Right lung (tissue), 2 donors: ENCODE measurements at regions not wholly inside any gene's neighbourhood (a gene's known extent, or its start where the extent isn't known, plus 50 kb on each side); places are given as distances from the start of the nearest gene placed in this dataset.
"Not testable (repeated sequence)": the region's sequence is repeated elsewhere in the genome, so short reads cannot be mapped to it uniquely, and the experiment has no call there.

ENCODE experiments used
- DNase-seq, 2 donors: peaks; one replicate each; pipeline ENCODE4 v3.0.0-alpha.2; 2013

DNA sequence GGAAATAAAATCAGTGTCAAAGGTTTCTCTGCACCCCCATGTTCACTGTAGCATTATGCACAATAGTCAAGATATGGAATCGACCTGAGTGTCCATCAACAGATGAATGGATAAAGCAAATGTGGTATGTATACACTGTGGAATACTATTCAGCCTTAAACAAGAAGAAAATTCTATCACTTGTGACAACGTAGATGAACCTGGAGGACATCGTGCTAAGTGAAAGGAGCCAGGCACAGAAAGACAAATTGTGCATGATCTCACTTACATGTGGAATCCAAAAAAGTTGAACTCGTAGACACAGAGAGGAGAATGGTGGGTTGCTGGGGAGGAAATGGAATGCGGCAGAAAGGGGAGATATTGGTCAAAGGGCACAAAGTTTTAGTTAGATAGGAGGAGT lies 136.3 kb upstream of the ESR1 start:
- no peak for DNase-seq

DNA sequence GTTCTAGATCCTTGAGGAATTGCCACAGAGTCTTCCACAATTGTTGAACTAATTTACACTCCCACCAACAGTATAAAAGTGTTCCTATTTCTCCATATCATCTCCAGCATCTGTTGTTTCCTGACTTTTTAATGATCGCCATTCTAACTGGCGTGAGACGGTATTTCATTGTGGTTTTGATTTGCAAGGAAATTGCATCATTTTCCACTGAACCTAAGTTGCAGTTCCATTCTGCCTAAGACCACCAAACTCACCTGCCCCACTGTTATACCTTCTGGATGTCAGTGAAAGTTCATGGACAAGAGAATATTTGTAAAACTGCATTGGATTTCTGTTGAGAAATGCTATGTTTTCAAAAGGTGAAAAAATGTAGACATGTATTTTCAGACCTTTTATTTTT lies 132.9 kb upstream of the ESR1 start:
- DNase-seq, result no peak

- no peak for DNase-seq
Measured at GRCh38 chr6:151675746-151676459, 131.6 kb upstream of the ESR1 start.

GRCh38 chr6:151676460-151676945 lies 131.0 kb upstream of the ESR1 start:
- no peak for DNase-seq

DNA sequence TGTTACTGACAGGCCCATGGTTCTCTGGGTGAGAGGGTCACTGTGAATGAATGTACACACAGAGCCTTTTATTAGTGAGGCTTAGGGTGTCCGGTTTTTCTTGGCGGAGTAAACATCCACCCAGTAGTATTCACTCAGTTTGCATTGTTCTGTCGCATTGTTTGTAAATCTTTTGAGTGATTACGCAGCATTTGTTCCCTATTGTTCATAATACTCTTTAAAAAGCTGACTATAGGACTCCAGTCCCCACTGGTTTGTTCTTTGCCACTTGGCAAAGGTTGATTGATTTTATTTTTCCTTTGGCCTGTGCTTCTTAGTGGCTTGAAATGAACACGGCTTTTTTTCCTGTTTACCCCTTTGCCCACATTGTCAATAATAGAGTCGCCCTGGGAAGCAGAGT lies 130.1 kb upstream of the ESR1 start:
- no peak for DNase-seq

DNA sequence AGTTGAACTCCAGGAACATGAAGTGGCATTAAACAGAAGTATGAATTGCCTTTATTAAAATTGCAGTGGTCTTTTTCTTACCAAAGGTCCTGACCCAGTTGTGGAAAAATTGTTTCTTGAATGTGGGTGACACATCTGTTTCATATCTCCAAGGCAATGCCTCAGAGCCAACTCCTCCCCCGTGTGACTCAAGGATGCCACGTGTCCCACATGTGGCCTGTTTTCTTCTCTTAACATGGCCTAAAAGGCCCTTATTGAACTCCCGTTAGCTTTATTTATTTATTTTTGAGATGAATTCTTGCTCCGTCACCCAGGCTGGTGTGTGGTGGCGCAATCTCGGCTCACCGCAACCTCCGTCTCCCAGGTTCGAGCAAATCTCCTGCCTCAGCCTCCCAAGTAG lies 128.4 kb upstream of the ESR1 start:
- DNase-seq, result no peak

- no peak for DNase-seq
Measured at GRCh38 chr6:151679941-151680340, 127.5 kb upstream of the ESR1 start.

DNA sequence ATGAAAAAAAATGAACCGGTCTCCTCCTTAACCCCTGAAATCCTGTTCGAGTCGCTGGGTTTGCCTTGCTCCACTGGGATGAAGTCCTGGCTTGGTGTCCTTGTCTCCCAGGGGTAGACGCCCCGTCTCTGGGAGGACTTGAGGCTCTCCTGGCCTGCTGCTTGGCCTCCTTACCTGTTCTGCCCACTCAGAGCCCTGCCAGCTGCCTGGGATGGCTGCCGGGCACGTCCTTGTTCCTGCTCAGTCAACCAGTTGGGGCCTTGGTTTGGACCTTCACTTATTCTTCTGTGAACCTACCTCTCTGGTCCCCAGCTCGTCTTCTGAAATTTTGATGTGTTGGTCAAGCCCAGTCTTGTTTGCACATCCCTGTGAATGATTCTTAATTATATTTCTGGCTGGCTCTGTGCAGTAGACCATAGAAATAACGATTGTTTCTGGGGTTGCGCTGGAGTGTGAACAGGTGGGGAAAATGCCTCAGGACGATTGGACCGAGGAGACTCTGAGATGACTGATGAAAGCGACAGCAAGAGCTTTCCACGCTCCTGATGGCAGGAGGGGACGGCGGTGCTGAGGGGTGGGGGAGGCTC lies 126.5 kb upstream of the ESR1 start:
- DNase-seq, result no peak

- DNase-seq, result no peak
Measured at GRCh38 chr6:151681433-151682059, 125.9 kb upstream of the ESR1 start.

- no peak for DNase-seq
Measured at GRCh38 chr6:151682251-151682650, 125.2 kb upstream of the ESR1 start.

- no peak for DNase-seq
Measured at GRCh38 chr6:151682922-151683321, 124.6 kb upstream of the ESR1 start.

- no peak for DNase-seq
Measured at GRCh38 chr6:151683381-151683780, 124.1 kb upstream of the ESR1 start.

GRCh38 chr6:151689499-151690201 lies 117.8 kb upstream of the ESR1 start:
- no peak for DNase-seq

- no peak for DNase-seq
Measured at GRCh38 chr6:151690303-151690702, 117.2 kb upstream of the ESR1 start.

- DNase-seq, result no peak
Measured at GRCh38 chr6:151690768-151691562, 116.5 kb upstream of the ESR1 start.

DNA sequence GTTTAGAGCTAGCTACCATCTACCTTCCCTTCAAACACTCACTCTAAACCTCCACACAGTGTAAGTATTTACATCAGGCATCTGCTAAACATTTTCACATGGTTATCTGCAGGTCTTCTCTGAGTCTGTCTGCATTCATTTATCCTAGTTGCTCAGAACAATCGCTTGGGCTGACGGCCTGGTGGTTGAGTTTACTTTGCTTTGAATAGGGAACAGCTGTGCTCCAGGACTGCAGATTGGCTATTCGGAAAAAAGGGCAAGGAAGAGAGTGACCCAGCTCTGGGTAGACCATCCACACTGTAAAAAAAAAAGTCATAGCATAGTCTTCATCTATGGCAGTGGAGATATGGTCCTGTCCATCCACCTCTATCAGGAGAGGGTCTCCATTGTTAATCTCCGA lies 115.3 kb upstream of the ESR1 start:
- no peak for DNase-seq

GRCh38 chr6:151693366-151693765 lies 114.1 kb upstream of the ESR1 start:
- DNase-seq, result no peak

DNA sequence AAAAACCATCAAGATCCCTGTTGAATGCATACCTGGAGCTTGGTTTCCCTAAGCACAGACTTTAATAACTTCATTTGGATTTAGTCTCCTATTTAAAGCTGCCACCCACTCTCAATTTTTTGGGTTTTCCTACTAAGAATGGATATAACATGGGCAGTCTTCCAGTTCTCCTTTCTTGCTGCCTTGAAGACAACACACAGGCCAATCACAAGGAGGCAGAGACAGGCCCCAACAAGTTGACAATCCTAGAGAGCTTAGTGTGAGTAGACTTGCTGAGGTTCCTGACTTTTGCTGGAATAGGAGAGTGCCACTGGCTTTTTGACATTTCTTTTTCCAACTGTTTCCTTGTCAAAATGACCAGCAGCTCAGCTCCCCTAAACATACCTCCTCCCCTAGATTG lies 112.3 kb upstream of the ESR1 start:
- no peak for DNase-seq

- not testable (repeated sequence) for DNase-seq
Measured at GRCh38 chr6:151696302-151696701, 111.2 kb upstream of the ESR1 start.

DNA sequence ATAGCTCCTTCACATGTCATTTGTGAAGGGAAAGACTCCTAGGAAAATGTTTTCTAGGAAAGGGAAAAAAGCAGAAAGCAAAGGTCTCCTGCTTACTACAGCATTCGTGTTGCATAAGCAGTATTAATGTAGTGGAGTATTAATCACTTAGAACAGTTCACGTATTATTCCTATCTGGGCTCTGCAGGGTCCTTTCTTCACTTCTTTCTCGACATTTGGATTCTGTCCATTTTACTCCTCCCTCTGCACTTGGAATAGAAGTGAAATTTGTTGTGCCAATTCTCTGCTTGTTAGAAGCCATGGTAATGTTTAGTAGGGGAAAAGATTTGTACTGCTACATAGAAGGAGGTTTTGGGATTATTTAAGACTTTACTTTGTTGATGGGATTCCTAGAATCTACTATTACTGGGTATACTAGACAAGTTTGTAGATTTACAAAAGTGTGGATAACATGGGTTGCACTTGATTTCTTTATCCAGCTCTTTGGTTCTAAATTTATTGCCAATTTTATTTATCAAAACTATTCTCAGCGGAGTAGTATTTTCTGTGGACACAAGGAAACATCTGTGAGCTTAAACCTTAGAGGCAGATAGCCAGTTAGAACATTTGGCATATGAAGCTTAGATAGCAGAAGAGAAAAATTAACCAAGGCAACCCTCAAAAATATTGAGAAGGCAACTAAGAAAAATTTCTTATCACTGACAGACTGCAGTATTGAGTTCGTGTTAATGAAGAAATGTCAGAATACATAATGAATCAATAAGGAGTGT lies 108.4 kb upstream of the ESR1 start:
- no peak for DNase-seq

- peak in 1 of 2 donors; percentile 28 for DNase-seq
Measured at GRCh38 chr6:151699719-151700118, 107.8 kb upstream of the ESR1 start.
